ENCODE measurements at regions not wholly inside any gene's neighbourhood (a gene's known extent, or its start where the extent isn't known, plus 50 kb on each side); places are given as distances from the start of the nearest gene placed in this dataset.

DNA sequence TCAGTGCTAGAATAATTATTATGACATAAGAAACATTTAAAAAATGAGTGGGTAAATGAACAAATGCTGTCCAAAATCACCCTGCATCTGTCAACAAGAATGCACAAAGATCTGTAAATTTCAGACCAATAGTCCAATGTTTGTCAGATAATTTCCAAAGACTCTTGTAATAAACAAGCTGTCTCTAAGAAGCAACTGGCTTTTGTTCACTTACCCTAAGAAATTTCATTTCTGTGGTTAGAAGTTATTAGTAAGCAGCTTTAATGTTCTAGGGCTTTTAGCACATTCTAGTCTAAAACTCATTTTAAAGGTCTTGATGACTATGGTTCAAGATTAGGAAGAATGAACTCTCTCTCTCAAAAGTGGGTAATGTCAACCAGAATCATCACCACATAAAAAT lies 560.3 kb upstream of the SMIM31 start:
- TF ChIP-seq, protein P1, sequence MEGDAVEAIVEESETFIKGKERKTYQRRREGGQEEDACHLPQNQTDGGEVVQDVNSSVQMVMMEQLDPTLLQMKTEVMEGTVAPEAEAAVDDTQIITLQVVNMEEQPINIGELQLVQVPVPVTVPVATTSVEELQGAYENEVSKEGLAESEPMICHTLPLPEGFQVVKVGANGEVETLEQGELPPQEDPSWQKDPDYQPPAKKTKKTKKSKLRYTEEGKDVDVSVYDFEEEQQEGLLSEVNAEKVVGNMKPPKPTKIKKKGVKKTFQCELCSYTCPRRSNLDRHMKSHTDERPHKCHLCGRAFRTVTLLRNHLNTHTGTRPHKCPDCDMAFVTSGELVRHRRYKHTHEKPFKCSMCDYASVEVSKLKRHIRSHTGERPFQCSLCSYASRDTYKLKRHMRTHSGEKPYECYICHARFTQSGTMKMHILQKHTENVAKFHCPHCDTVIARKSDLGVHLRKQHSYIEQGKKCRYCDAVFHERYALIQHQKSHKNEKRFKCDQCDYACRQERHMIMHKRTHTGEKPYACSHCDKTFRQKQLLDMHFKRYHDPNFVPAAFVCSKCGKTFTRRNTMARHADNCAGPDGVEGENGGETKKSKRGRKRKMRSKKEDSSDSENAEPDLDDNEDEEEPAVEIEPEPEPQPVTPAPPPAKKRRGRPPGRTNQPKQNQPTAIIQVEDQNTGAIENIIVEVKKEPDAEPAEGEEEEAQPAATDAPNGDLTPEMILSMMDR (IDR thresholded peaks at IDR 0.05), result no peak
- TF ChIP-seq EP300 (IDR thresholded peaks at IDR 0.05) (no peak), POLR2A (IDR thresholded peaks at IDR 0.05) (no peak), POLR2AphosphoS5 (IDR thresholded peaks at IDR 0.05) (no peak)

Measured in suprapubic skin (tissue), 4 donors.